Stimulated activated CD4-positive, alpha-beta T cell treated with anti-CD3 and anti-CD28 coated beads, Interleukin-1b, Interleukin-23, amount 100 ng/mL, for 48 hours (primary cell): ENCODE measurements at regions not wholly inside any gene's neighbourhood (a gene's known extent, or its start where the extent isn't known, plus 50 kb on each side); places are given as distances from the start of the nearest gene placed in this dataset.

ENCODE experiments used
- DNase-seq: peaks from one replicate; pipeline ENCODE4 v3.0.0-alpha.2; 2020

DNA sequence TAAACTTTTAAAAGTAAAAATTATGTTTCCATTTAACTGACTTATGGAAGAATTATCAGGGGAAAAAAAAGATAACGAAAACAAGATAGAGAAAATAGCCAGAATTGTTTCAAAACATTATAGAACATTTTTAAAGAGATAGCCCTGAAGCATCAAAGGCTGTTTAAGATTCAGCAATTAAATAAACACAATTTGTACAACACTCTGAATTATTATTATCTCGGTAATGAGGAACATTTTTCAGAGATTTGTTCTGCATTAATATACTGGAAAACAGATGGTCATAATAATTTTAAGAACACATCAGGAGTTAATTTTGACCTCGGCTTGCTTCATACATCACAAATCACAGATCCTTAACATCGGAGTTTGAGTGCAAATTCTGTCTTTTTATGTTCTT, 643.8 kb downstream of the SORCS1 start:
- no peak for DNase-seq

DNA sequence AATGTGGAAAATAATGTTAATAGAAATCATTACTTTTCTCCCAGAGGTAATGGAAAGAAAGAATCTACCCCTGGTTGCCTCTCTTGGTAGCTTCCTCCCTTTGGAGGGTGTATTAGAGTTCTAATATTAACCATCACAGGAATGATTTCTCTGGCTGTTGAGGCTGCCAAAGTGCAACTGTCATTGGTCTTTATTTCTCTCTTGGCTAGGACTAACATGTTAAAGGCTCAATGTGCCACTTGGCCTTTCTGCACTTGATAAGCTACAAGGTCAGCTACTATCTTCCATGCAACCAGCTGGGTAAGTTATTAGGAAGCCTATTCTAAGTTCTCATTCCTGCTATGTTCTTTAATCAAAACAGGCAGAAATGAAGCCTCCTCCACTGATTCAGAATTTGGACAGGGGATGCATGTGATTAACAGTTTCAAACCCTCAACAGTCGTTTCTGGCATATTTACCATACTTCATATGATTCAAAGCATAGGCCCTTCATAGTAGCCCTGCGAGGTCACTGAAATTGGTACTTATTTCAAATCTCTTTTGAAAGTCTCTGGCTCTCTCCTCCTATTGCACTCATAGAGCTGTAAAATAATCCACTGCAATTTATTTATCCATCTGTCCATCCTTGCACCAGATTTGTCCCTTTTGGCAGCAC, 645.0 kb downstream of the SORCS1 start:
- DNase-seq = no peak

- DNase-seq = no peak
These were observed 649.2 kb downstream of the SORCS1 start for GRCh38 chr10:106515206-106515790.

GRCh38 chr10:106513352-106513771, 651.1 kb downstream of the SORCS1 start:
- DNase-seq = no peak

DNA sequence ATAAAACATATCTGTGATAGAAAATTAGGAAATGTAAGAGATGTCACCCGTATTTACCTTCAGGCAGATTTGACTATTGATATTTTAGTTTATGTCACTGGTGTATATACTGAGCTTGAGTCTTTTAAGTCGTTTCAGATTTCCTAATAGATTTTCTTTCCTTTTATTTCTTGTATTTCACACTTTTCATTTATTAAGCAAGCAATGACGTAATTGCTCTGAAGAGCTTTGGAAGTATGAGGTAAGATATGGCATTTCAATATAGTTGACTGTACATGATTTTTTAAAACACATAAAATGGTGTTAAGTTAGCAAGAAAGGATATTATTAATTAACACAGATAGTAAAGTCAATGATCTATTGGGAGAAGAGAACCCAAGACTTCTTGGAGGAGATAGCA, 652.6 kb downstream of the SORCS1 start:
- no peak for DNase-seq

DNA sequence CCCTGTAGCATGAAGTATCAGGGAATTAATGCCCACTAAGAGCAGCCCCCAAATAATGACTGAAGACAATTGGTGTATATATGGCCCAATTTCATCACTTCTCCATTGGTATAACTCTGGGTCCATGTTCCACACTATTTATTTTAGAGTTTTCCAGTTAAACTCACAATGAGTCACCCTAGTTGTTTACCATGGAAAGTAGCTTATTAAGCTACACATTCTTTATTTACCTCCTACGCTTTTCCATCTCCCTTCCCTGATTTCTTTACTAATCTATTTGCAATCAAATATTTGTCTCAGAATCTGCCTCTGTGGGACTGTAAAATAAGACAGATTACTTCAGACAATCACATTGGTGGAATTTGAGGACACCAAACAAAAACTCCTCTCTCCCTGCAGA, 655.6 kb downstream of the SORCS1 start:
- no peak for DNase-seq

DNA sequence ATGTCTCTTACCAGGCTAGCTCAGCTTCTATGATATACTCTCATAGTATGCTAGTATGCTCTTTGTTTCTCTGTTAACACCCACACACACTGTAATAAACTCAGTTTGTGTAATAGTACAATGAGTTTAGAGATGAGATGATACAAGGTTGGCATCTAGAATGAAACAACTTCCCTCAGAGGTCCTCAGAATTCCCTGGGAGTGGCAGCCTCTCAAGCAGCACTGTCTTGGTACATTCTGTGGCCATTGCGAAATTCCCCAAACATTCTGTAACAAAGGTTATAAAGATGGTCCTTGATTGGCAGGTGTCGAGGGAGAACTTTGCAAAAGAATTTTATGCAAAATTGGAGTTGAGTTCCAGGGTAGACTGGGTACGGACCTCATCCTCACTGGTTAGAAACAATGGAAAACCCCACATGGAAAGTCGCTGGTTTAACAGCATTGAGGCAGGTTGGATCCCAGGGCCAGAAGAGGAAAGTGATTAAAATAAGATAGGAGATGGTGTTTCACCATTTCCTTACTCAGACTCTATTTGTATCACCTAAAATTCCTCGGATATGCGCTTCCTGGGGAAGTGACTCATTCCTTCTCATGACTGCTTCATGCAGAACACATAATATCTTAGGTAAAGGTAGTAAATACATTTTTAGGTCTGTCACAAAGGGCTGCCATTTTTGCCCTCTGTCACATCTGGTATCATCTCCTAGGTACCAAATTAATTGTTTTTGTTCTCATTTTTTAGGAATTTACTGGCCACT, 657.8 kb downstream of the SORCS1 start:
- no peak for DNase-seq

- no peak for DNase-seq
These were observed 660.0 kb downstream of the SORCS1 start for GRCh38 chr10:106504536-106504935.

- DNase-seq = no peak
These were observed 661.9 kb downstream of the SORCS1 start for GRCh38 chr10:106502641-106503040.

- no peak for DNase-seq
These were observed 663.5 kb downstream of the SORCS1 start for GRCh38 chr10:106500925-106501525.

- no peak for DNase-seq
These were observed 664.2 kb downstream of the SORCS1 start for GRCh38 chr10:106500041-106500924.

DNA sequence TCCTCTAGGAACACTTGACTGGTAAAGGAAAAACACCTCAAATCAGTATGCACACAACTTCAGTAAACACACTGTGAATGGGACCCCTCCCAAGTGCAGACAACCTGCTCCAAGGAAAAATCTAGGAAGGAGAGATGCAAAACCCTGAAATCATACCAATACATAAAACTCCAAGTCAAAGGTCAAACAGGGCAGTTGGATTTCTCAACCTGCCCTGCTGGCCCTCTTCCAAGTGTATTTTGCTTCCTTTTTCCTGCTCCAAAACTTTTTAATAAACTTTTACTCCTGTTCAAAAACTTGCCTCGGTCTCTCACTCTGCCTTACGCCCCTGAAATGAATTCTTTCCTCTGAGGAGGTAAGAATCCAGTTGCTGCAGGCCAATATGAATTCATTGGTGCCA, 665.1 kb downstream of the SORCS1 start:
- DNase-seq = no peak

- DNase-seq = no peak
These were observed 665.8 kb downstream of the SORCS1 start for GRCh38 chr10:106498675-106499074.

GRCh38 chr10:106495931-106496330, 668.6 kb downstream of the SORCS1 start:
- DNase-seq = no peak

DNA sequence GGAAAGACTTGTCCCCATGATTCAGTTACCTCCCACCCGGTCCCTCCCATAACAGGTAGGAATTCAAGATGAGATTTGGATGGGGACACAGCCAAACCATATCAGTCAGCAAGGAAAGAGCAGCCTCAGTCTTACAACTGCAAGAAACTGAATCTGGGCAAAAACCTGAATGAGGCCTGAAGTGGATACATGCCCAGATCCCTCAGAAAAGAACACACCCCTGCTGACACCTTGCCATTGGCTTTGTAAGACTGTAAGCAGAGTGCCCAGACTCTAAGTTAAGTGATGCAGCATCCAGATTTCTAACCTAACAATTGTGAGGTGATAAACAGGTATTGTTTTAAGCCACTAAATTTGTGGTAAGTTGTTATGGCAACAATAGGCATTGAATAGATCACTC, 670.8 kb downstream of the SORCS1 start:
- DNase-seq = no peak

GRCh38 chr10:106493226-106493625, 671.3 kb downstream of the SORCS1 start:
- DNase-seq = no peak

- no peak for DNase-seq
These were observed 676.8 kb downstream of the SORCS1 start for GRCh38 chr10:106487726-106488125.

DNA sequence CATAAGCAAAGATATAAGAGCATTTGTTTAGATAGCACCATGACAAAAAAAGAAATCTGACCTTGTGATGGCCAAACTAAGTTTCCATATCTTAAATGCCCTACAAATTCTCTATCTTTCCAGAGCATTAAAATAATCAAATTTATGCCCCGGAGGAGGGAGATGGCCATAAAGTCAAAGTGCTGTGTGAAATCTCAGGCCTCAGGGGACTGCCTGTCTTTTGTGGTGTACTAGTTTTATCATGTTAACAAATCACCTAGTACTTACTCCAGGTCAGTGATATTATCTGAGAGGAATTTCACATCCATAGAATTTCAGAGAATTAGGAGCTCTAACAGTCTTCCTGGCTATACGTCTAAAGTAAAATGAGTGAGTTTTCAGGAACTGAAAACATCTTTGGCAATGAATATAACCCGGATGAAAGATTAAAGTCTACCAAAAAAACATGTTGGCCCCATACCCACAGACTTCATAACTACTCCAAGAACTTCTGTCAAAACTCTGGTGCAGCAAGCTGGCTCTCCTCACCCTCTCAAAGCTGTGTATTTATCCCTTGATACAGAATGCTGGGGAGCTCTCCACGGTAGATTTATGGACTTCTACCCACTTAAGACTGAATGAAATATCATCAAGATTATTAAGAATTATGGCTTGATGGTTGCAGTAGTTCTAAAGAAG, 682.8 kb downstream of the SORCS1 start:
- no peak for DNase-seq

DNA sequence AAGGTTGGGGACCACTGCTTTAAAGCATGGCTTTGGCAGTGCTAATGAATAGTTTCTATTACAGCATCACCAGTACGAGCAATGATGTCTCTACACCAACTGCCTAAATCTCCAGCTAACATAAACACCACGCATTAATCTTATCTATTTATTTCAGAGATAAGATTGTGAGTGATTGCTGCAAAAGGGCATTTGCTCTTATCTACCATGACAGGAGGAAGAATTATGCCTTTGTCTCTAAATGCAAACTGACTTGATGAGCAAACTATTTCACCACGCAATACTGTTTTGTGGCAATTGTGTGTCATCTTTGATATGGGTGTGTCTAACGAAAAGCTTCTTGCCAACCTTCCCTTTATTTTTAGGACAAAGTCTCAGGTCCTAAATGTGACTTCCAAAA, 684.9 kb downstream of the SORCS1 start:
- no peak for DNase-seq

DNA sequence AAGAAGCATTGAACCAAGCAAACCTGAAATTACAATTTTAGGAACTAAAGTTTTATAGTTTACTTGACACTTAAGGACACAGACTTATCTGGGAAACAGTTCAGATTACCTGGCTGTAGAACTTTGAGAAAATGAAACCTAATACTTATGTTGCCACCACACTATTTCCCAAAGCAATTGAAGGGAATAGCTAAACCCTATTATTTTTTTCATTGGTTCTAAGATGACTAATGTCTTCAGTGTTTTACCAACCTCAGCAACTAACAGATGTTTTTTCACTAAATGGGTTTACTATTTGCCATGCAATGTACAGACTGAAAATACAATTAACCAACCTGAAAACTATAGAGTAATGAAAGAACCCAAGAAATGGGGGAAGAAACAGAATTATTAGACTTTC, 689.6 kb downstream of the SORCS1 start:
- DNase-seq = no peak

- no peak for DNase-seq
These were observed 691.3 kb downstream of the SORCS1 start for GRCh38 chr10:106473129-106473685.

DNA sequence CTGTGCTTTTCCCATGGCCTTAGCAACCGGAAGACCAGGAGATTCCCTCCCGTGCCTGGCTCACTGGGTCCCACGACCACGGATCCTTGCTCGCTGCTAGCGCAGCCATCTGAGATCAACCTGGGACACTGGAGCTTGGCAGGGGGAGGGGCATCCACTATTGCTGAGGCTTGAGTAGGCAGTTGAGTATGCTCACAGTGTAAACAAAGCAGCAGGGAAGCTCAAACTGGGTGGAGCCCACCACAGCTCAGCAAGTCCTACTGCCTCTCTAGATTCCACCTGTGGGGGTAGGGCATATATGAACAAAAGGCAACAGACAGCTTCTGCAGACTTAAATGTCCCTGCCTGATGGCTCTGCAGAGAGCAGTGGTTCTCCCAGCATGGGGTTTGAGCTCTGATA, 697.0 kb downstream of the SORCS1 start:
- no peak for DNase-seq
